GM18499 (cell line): ENCODE measurements at regions not wholly inside any gene's neighbourhood (a gene's known extent, or its start where the extent isn't known, plus 50 kb on each side); places are given as distances from the start of the nearest gene placed in this dataset.

ENCODE experiments used
- ATAC-seq: cut with Tn5 transposase; IDR thresholded peaks from one replicate; pipeline ENCODE4 v1.9.1; 2021; ENCODE audit warnings: moderate number of reproducible peaks; ENCODE audit not compliant: insufficient read depth, unreplicated experiment

DNA sequence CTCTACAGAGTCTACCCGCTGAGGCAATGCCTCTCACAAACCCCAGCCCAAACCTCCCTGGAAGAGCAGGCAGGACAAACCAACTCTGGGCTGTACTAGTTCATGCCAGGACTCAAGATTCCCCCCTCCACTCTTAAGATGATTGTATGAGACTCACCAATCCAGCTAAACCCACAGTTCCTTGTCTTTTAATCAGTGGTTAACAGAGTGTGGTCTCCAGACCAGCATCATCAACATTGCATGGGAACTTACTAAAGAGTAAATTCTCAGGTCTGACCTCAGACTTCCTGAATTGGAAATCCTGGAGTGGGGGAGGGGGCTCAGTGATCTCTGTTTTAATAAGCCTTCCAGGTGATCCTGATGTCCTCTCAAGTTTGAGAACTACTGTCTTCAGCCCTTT, 240.9 kb downstream of the GAS1 start:
- ATAC-seq = no peak

DNA sequence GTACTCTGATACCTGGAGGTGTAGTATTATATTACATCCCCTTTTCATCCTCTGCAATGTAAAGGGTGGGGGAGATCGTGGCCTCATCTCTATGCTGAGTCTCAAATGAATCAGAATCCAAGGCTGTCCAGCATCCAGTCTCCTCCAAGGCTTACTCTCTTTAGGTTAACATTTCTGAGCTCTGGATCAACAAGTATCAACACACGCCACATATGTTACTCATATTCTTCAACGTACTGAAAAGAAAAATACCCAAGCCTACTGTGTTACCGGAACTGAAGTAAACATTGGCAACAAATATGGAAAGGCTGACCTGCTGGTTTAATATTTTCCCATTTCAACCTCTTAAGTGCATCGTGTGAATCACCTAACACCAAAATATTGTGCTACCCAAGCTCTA, 241.8 kb downstream of the GAS1 start:
- ATAC-seq = no peak

DNA sequence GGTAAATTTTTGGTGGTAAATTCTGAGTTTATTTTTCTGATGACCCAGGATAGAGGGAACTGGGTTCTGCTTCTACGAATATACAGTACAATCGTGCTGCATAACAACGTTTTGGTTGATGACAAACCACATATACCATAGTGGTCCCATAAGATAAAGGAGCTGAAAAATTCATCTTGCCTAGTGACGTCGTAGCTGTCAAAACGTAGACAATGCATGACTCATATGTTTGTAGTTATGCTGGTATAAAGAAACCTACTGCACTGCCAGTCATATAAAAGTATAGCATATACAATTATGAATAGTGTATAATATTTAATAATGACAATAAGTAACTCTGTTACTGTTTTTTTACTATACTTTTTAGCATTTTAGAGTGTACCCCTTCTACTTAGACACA, 244.0 kb downstream of the GAS1 start:
- no peak for ATAC-seq

DNA sequence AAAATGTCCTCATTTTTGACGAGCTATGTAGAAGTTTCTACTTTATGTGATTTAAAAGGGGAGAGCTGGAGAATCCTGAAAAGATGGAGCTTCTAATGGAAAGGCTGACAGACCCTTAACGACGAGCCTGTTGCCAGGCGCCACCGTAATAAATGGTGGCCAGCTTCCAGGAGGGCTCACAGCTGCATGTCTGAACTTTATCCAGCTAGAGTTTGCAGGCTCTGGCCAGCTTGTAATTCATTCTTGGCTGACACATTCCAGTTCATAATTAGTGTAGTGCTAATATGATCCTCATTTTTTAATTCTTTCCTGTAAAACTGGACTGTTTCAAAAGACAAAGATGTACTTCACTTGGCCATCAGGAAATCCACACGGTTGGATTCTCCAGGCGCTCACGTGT, 246.7 kb downstream of the GAS1 start:
- ATAC-seq = no peak

DNA sequence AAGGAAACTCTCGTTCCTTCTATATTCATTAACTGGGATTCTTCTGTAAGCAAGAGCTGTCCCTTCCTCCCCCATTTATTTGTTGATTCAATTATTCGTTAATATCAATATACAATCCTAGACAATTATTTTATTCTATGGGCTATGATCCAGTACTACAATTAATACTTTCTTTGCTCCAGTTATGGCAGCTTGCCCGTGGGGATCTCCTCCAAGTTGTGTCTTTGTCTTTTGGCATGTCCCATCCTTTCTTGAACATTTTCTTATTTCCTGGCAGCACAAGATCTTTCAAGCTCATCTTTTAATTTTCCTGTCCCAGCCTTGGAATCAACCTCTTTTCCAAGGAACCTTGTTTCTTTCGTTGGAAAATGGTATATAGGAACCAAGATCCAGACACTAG, 249.3 kb downstream of the GAS1 start:
- no peak for ATAC-seq

DNA sequence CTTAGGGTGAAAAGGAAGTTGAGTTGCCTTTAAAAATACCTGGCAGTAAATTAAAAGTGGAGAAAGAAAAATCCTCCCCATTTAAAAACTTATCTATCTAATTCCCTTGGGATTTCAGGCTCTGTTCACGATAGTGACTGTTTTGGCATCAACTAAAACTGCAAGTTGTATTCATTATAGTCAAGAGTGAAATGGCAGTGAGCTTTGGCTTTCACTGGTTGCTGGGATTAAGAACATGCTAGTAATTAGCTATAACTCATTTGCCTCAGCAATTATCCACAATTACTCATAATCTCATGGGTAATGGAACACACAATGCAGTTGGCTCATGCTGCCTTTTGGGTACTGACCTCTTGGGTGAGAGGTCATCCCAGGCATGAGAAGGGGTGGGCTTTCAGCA, 250.1 kb downstream of the GAS1 start:
- ATAC-seq = no peak

DNA sequence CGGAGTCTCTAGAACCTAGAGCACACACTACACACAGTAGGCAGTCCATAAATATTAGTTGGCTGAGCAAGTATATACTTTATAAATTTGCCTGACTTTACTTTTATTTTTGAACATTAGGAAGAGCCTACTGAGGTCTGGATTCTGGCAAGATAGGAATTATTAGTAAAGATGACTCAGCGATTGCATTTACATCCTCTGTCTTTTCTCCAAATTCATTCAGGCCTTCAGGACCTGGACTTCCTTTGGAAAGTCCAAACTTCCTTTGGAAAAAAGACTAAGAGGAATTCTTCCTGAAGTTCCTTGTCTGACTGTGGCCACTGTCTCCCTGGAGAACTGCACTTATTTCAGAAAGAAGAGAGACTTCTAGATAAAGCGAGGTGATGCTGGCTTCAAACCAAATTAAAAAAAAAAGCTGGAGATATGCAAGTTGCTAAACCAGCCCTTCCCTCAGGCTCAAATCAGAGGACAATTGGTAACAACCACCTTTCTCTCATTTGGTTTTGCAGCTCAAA, 251.3 kb downstream of the GAS1 start:
- no peak for ATAC-seq

DNA sequence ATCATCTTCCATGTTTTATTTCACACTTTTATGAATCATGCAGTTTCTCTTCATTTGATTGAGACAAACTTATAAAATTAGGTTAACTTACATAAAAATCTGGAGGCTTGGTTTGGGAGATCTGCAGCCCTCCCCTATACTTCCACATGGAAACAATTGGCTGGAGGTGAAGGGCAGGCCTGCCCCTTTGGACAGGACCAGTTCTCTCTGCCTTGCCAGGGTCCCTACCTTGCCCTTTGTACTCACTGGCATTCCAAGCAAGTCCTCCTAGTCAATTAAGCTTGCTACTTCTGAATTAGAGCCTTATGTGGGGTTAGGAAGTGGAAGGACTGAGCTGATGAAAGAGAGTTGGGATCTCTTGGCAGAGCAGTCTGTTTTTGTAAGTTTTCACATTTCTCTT, 257.3 kb downstream of the GAS1 start:
- ATAC-seq = no peak

DNA sequence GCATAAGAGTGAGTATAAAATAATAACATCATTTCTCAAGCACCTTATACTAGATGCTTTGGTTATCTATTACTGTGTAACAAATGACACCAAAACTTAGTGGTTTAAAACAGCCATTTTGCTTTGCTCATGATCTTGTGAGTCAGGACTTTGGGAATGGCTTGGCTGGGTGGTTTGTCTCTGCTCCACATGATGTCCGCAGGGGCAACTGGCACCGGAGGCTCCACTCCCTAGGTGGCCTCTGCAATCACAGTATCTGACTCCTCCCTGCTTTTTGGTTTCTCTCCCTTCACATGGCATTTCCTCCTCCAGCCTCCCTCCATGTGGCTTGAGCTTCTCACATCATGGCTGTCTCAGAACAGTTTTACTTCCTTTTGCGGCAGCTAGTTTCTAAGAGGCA, 259.5 kb downstream of the GAS1 start:
- ATAC-seq = no peak

DNA sequence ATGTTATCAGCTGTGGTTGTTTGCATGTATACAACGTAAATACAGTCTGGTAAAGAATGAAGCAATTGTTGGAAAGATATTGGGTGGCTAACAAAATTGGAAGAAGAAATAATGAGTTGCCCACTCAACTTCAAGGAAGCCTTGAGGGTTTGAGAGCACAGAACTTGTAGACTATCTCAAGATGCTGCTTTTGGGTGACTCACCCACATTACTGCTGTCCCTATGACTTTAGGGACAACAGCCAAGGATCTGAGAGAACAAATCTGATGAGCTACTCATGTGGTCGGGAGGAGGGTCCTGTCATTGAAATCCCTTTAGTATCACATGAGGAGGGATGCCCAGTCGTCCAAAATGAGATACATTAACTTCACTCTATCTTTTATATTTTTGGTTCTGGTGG, 261.8 kb downstream of the GAS1 start:
- ATAC-seq = no peak

DNA sequence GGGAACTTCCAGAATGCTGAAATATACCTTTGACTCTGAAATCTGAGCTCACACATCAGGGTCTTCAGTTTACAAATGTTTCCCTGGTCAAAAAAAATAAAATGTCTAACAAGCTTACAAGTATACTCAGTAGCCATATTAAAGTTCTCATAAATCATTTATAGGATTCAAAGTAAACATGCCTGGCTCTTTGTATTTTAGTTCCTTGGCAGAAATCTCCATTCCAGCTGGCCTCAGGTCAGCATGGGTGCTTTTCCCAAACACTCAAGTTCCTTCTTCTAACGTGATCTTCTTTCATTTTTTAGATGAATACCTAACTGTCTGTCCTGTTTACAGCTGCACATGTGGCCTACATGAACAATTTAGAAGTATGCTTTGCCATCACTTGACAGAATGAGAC, 263.2 kb downstream of the GAS1 start:
- ATAC-seq = no peak

DNA sequence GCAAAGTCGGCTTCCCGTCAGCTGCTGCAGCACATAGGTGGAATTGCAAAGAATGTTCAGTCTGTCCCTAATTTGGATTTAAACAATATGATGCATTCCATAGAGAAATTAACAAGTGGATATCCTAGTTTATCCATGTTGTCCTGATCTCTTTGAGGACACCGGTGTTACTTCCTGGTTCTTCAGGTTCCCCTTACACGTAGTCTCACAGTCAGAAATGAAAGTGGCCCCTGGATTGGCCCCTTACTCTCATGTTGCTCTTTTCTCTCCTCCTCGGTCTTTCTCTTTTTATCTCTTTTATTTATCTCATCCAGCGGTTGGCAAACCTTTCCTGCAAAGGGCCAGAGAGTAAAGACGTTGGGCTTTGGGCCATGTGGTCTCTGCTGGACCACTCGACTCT, 265.1 kb downstream of the GAS1 start:
- ATAC-seq = no peak

DNA sequence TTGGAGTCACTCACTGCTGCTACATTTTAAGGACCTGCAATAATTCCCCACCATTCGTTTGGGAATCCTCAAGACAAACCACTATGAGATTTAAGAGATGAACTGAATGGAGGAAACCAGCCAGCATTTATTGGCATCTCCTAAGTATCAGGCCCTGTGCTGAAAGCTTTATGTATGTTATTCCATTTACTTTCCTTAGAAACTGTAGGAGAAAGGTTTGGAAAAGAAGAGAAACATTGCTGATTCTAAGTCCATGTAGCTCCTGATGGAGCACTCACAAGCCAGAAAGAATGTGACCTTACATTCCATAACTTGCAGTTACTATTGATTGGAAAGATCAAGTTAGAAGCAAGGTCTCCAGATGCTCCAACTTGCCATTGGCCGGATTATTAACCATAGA, 267.4 kb downstream of the GAS1 start:
- ATAC-seq = no peak

DNA sequence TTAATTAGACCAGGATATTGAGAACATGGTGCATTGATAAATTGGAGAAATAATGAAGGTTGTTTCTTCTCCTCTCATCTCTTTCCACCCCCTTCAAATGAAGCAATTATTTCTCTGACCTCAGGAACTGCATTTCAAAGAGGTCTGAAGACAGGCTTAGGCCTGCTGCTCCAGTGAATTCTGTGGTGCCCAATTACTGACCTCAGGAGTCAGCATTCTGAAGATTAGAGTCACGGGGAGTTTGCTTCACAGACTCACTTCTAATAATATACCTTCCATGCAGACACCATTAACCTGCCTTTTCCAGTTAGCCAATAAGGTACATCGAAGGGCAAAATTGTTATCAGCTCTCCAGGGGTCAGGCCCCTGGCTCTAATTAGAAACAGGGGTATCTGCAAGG, 270.9 kb downstream of the GAS1 start:
- ATAC-seq = no peak

DNA sequence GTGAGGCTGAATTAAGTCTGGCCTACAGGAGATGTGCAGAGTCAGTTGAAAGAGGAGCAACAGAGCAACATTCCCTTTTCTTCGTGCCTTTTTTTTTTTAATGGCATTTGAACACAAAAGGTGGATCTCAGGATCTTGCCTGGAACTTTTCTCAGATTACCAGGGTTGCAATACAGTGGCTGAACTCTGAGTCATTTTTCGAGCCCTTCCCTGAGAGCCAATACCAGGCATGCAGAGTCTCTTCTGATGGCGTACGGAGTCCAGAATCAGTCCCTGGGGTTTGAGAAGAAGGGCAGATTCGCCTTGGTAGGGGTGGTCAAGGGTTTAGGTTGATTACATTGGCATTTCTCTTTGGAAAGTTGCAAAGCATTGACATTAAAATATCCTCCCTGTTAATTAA, 271.5 kb downstream of the GAS1 start:
- no peak for ATAC-seq

DNA sequence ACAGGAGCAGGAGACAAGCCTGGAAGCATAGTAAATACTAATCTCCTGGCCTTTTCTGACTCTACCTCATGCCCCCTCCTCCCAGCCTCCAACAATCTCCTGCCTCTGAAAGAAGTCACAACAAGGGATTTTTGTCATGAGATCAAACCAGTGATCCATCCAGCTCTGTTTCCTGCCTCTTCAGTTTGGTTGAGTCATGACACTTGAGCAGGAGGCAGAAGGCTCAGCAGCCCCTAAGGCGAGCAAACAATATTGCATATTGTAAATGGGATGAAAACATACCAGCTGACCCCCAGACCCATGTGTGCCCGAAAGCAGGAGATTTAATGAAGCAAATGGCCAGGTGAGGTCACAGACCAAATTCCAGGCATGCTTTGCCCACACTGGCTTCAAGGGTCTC, 272.8 kb downstream of the GAS1 start:
- ATAC-seq = no peak

DNA sequence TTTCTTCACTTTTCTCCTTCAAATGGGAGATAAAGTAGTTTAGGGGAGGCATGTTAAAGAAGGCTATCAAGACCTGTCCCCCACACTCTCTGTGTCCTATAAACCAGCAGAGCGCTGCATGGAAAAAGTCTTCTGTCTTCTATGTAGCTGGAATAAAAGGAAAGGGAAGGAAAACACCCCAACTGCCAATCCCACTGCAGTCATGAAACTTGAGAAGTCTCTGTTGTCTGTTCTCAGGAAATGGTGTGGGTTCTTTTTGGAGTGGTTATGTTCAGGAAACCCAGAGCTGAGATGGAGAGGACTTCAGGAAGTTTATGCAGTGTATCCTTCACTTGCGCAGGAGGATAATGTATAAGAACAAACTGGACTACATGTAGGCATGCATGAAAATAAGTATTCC, 274.3 kb downstream of the GAS1 start:
- no peak for ATAC-seq

DNA sequence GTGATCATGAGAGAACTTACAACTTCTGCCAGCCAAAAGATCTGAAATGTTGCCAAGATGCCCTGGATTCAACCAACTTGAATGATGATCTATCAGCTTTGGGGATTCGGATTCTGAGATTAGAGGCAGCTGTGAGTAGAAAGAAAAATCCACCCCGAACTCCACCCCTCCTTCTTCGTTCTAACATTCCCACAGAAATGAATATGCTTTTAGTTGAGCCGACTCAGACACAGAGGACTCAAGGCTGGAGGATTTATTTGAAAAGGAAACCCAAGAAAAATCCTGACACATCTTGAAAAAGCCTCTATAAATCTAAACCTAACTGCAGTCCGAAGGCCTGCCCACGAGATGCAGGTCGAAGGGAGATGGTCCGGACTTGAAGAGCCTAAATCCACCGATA, 275.0 kb downstream of the GAS1 start:
- no peak for ATAC-seq

DNA sequence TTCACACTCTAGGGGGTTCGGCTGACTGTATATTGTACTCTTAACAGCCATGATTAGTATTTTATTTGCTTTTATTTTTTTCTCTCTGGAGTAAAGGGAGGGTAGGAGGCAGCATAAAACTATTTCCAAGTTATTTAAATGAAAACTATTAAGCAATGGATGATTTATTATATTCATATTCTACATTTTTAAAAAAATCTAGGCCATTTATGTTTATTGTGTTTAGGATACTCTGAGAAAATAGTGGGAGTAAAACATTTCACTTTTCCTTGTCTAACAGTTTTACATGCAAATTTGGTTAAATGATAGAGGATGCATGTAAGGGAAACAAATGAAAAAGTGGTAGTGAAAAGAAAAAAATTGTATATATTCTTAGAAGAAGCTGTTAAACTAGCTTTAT, 276.3 kb downstream of the GAS1 start:
- no peak for ATAC-seq

DNA sequence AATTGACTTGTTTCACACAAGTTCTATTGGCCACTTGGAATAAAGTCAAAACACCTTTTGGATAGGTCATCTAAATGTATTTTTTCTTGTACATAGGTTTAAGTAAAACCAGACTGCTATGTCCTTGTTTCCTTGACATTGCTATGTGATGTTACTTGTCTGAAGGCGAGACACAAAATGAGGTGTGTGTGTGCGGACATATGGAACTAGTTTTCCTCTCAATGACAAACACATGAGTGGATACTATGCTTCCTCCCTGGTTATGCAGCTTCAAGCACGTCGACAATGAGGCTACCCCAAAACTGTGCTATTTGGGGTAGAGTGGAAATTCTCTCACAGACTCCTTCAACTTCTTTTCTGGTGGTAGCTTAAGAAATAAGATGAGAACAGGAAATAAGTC, 276.8 kb downstream of the GAS1 start:
- no peak for ATAC-seq

DNA sequence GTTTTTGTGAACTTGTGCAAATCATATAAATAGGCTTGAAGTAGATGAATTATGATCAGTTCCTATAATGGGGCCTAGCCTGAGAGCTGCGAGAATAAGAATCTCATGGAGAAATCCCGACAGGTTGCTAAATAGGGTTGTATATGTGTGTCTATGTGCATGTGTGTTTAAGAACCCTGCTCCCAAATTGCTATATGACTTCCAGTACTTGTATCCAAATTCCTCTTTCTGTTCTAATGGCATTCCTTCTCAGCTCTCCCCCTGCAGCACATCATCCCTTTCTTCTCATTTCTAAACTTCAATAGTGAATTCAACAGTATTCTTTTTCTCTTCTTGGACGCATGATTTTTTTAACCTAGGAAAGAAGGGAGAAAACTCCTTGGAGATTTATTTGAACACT, 277.2 kb downstream of the GAS1 start:
- ATAC-seq = no peak

DNA sequence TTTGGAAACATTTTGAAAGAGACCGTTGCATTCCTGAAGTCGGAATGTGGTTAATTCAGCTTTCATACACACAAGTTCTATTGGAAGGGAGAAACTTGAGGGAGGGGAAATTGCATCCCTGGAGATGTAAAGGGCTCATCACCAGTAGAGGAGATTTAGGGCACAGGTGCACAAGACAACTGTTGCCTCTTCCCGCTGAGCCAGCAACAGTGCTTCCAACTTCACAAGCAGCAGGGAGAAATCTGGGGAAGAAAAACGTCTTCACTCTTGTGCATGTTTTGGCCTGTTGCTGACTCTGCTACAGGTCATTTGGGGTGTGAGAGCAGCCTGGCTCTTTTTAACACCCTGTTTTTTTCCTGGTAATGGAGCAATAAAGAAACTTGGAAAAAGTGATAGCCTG, 277.9 kb downstream of the GAS1 start:
- no peak for ATAC-seq

DNA sequence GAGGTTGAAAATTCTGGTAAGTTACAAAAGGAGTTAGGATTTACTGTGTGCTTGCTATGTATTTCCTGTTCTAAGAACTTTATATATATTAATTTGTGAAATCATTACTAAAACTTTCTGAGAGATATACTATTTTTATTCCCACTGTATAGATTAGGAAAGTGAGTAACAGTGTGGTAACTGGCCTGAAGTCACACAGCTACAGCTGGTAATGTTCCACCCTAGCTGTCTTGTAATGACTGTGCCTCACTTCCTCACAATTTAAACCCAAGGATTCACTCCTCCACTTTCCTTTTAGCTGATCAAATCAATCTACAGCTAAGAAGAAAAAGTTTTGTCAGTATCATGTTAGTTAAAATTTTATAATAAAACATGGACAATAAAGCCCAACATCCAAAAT, 278.8 kb downstream of the GAS1 start:
- no peak for ATAC-seq
